GM12801 (cell line): ENCODE measurements at regions not wholly inside any gene's neighbourhood (a gene's known extent, or its start where the extent isn't known, plus 50 kb on each side); places are given as distances from the start of the nearest gene placed in this dataset.

Experiments
- TF ChIP-seq, protein P1 (sequence below): IDR thresholded peaks from one replicate; pipeline ENCODE4 v1.5.1; 2011; ENCODE audit warnings: control low read depth; ENCODE audit not compliant: insufficient read length; ENCODE audit errors: extremely low read depth

DNA sequence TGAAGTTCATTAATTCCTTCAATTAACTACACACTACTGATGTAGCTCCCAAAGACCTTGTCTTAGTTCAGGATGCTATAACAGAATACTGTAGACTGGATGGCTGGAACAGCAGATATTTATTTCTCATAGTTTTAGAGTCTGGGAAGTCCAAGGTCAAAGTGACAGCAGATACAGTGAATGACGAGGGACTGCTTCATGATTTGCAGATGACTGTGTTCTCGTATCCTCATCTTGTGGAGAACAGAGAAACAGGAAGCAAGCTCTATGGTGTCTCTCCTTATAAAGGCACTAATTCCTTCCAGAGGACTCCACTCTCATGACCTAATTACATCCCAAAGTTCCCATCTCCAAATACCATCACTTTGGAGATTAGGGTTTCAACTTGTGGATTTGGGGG, 65.6 kb upstream of the MAP1B start:
- TF ChIP-seq, protein P1, sequence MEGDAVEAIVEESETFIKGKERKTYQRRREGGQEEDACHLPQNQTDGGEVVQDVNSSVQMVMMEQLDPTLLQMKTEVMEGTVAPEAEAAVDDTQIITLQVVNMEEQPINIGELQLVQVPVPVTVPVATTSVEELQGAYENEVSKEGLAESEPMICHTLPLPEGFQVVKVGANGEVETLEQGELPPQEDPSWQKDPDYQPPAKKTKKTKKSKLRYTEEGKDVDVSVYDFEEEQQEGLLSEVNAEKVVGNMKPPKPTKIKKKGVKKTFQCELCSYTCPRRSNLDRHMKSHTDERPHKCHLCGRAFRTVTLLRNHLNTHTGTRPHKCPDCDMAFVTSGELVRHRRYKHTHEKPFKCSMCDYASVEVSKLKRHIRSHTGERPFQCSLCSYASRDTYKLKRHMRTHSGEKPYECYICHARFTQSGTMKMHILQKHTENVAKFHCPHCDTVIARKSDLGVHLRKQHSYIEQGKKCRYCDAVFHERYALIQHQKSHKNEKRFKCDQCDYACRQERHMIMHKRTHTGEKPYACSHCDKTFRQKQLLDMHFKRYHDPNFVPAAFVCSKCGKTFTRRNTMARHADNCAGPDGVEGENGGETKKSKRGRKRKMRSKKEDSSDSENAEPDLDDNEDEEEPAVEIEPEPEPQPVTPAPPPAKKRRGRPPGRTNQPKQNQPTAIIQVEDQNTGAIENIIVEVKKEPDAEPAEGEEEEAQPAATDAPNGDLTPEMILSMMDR: no peak

DNA sequence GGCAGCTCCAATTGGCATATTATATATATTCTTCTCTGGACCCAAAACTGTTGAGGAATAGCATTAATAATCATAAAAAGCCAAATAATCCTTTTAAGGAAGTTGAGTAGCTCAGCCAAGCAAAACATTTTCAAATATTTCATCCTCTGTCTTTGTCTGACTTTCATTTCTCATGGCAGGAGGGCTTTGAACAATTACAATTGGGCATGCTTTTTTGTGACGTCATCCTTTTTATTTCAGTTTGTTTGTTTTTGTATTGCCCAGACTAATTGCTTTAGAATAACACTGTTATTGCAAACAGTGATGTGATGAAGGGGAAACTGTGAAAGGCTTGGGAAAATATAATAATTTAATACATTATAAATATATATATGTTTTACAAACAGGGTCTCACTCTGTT, 65.2 kb upstream of the MAP1B start:
- TF ChIP-seq, protein P1: no peak

DNA sequence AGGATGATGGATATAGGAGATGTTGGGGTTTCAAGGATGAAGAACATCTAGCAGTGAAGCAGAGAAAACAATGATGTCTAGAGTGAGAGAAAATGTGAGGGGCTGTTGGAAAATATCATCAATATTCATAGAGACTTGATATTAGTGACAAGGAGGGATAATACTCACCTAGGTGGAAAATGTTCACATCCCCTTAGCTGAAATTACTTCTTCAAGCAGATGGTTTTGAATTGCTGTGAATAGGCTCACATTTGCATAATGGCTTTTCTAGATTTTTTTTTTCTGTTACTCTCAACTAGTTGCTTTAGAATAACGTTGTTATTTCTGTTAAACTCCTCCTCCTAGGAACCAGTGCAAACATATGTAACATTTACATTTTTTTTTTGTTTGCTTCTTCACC, 61.6 kb upstream of the MAP1B start:
- TF ChIP-seq, protein P1: no peak

DNA sequence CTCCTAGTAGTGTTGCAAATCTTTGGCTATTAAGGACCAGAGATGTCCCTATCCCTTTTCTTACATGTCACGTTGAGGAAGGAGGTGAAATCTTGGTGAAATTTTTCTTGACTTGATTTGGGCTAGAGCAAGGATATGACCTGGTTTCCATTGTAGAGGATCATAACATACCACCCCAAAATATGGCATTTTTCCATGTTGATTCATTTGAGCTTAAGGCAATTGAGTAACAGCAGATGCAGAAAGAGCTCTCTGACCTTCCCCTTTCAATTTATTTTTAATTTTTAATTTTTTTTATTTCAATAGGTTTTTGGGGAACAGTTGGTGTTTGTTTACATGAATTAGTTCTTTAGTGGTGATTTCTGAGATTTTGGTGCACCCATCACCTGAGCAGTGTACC, 61.2 kb upstream of the MAP1B start:
- TF ChIP-seq, protein P1: no peak

DNA sequence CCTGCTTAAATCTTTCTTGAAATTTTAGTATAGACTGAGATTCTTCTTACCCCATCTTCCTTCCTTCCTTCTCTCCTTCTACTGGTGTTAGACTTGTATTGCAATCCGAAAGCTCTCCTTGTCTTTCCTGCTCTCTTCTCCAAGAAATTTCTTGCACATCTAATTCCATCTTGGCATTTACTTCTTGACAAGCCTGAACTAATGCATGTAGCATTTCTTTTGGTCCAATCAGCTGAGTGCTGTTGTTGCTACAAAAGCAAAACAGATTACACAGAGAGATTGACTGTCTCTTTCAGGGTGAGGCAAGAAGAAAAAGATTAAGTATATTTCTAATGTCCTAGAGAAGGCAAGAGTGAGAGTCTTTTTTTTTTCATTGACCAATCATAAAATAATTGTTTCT, 51.6 kb upstream of the MAP1B start:
- TF ChIP-seq, protein P1: no peak
